ENCODE measurements at regions not wholly inside any gene's neighbourhood (a gene's known extent, or its start where the extent isn't known, plus 50 kb on each side); places are given as distances from the start of the nearest gene placed in this dataset.

GRCh38 chr7:124255041-124255655, 222.3 kb upstream of the TMEM229A start:
- TF ChIP-seq, protein P1, sequence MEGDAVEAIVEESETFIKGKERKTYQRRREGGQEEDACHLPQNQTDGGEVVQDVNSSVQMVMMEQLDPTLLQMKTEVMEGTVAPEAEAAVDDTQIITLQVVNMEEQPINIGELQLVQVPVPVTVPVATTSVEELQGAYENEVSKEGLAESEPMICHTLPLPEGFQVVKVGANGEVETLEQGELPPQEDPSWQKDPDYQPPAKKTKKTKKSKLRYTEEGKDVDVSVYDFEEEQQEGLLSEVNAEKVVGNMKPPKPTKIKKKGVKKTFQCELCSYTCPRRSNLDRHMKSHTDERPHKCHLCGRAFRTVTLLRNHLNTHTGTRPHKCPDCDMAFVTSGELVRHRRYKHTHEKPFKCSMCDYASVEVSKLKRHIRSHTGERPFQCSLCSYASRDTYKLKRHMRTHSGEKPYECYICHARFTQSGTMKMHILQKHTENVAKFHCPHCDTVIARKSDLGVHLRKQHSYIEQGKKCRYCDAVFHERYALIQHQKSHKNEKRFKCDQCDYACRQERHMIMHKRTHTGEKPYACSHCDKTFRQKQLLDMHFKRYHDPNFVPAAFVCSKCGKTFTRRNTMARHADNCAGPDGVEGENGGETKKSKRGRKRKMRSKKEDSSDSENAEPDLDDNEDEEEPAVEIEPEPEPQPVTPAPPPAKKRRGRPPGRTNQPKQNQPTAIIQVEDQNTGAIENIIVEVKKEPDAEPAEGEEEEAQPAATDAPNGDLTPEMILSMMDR (IDR thresholded peaks at IDR 0.05): no peak
- TF ChIP-seq EZH2 (IDR thresholded peaks at IDR 0.05) (no peak), EZH2phosphoT487 (IDR thresholded peaks at IDR 0.05) (no peak)
